Urinary bladder (tissue), 3 donors: ENCODE measurements at regions not wholly inside any gene's neighbourhood (a gene's known extent, or its start where the extent isn't known, plus 50 kb on each side); places are given as distances from the start of the nearest gene placed in this dataset.

Experiments used
- DNase-seq: peaks from one replicate; pipeline ENCODE4 v3.0.0-alpha.2; 2015; ENCODE audit errors: extremely low spot score
- H3K27ac ChIP-seq: one replicate; pipeline ENCODE4 v1.5.1; 2013; ENCODE audit warnings: low read depth, mild to moderate bottlenecking, moderate library complexity
- H3K36me3 ChIP-seq: one replicate; pipeline ENCODE4 v1.6.1; 2013; ENCODE audit warnings: mild to moderate bottlenecking, moderate library complexity; ENCODE audit not compliant: insufficient read depth
- H3K4me1 ChIP-seq: one replicate; pipeline ENCODE4 v1.6.1; 2013; ENCODE audit warnings: mild to moderate bottlenecking, moderate library complexity; ENCODE audit not compliant: insufficient read depth
- H3K4me3 ChIP-seq: one replicate; pipeline ENCODE4 v1.5.1; 2013; ENCODE audit warnings: low read depth, low read length
- WGBS: extraction: QIAGEN DNeasy Blood & Tissue Kit; methylation state at CpG from one replicate; pipeline ENCODE4 v1.1.7; 2013; 5-methylcytosine and 5-hydroxymethylcytosine counted together
- donor health status: healthy with polysubstance abuse.
- donor health status: healthy.

DNA sequence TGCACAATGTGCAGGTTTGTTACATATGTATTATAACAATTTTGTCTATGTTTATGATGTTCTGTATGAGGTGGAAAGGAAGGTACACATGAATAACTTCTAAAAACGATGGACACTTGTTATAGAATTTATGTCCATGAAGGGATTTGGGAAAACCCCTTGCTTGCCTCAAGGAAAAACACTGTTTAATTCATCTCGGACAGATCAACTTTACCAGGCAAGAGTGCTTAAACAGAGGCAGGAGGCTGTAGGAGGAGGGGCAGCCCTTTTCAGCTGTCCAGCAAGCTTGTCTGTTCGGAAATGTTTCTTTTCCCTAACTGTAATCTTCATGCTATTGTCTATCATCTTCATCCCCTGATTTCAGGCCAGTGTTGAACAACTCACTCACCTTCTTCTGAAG, 200.9 kb downstream of the CDC14C start:
- no peak for DNase-seq
- Histone ChIP-seq H3K36me3 (no peaks in the 10 kb centered on the region), H3K4me3 (no peak overlapping the region), H3K4me1 (no peaks in the 10 kb centered on the region), H3K27ac (no peak overlapping the region)
- WGBS: 52% methylated on average over 3 of the region's 3 CpGs

DNA sequence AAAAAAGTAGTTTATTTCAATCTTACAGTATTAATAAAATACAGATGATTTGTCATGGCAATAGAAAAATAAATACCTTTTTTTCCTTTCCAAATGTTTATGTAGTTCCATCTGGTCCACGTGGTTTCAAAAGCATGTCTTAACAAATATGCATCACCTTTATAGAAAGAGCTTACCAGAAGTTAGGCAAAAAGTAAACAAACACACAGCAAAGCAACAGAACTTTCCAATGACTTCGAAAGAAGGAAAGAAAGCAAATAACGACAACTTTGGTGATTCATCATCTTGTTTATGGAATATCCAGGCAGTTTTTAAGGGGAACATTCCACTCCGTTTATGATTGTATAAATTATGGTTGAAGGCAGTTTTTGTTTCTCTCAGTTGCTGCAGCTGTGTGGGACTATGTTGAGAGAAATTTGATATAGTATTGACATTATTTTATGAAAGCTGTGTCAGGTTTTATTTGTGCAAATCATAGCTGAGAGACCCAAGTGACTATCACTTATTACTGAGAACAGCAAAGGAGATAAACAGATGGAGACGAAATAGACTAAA, 203.1 kb downstream of the CDC14C start:
- H3K4me1 ChIP-seq: no peaks in the 10 kb centered on the region
- no peaks in the 10 kb centered on the region for H3K36me3 ChIP-seq
- DNase-seq: no peak
- no peak overlapping the region for H3K4me3 ChIP-seq
- WGBS: 27% methylated on average over 5 of the region's 5 CpGs
- H3K27ac ChIP-seq: no peak overlapping the region

DNA sequence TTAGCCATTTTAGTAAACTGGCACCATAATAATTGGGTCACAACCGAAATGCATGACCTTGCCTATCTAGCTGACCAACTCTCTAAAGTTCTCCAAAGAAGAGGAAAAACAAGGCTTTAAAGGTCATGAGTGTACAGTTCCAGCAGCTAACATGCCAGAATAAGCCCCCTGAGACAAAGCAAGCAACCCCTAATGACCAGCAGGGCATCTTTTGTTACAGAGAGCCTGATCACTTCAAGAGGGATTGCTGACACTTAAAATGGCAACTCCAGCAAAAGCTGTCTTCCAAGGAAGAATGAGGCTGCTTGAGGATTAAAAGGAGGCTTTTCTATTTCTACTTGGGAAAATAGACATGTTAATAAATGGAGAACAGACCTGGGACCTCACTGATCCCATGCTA, 213.6 kb downstream of the CDC14C start:
- Histone ChIP-seq H3K36me3 (no peaks in the 10 kb centered on the region), H3K27ac (no peak overlapping the region), H3K4me1 (no peaks in the 10 kb centered on the region), H3K4me3 (no peak overlapping the region)
- no peak for DNase-seq
- WGBS: 89% methylated on average over 1 of the region's 1 CpG

DNA sequence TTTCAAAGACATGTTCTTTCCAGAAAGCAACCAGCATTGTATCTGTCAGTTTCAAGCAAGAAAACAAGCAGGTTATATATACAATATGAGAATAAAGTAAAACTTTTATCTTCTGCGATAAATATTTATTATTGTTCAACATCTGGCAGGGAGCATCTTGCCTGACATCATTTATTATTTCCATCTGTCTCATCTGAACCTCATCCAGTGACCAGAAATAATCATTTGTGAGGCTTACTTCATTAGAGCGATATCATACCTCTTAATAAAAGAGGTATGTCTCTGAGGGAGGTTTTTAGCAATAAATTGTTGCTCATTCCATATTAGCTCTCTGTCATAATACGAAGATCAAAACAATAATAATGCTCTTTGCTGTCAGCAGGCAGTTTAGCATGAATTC, 226.1 kb downstream of the CDC14C start:
- 48% methylated on average over 3 of the region's 3 CpGs for WGBS

DNA sequence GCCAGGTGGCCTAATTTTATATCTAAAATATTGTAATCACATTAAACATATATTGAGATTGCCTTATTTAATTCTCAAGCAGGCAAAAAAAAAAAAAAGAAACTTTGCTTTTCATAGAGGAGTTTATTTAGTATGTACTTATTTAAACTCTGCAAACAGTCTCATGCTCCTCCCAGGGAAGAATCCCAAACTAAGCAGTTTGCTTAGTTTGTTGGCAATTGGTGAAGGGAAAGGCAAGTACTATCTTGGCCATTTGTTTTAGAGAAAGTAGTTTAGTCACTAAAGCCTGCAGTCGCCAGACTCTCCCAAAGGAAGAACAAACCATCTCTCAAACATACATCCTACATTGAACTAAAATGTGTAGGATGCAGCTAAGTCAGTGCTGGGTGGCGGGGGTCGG, 226.8 kb downstream of the CDC14C start:
- Histone ChIP-seq H3K4me1 (no peaks in the 10 kb centered on the region), H3K27ac (no peak overlapping the region), H3K4me3 (no peak overlapping the region), H3K36me3 (no peaks in the 10 kb centered on the region)
- no peak for DNase-seq
- 76% methylated on average over 3 of the region's 3 CpGs for WGBS

More for the DNA sequence above, 226.1 kb downstream of the CDC14C start:
- Histone ChIP-seq H3K36me3 (no peaks in the 10 kb centered on the region), H3K27ac (no peak overlapping the region), H3K4me3 (no peak overlapping the region), H3K4me1 (no peaks in the 10 kb centered on the region)
- no peak for DNase-seq

DNA sequence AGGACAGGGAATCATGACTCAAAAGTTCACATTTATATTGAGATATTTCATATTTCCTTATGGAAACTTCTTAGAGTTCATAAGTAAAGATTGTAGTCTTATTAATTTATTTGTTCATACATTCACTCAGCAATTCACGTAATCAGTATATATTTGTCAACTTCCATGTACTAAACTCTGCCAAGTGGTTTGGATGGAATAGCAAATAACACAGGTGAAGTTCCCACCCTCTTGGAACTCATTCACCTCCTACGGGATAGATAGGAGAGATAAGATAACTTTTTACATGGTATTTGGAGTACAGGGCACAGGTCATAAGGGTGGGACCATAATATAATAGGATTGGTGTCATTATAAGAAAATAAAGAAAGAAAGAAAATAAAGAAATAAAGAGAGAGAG, 234.0 kb downstream of the CDC14C start:
- WGBS: 59% methylated on average over 2 of the region's 2 CpGs
- Histone ChIP-seq H3K4me3 (no peak overlapping the region), H3K4me1 (no peaks in the 10 kb centered on the region), H3K36me3 (no peaks in the 10 kb centered on the region), H3K27ac (no peak overlapping the region)
- no peak for DNase-seq

DNA sequence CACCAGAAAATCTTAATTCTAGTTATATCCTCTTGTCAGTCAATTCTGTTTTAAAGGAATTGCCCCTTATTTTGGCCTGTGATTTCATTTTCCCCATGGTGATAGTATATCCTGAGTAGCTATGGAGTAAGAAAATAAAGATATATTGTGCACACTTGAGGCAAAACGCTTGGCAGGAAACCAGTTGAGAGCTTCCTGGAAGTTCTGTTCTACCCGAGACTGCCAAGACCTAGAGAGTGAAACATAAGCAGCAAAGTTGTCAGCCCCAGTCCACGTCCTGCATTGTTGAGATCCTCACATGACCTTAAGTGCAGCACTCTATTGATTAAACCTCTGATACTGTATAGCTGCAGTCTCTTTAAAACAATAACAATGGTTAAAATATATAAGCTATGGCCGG, 235.2 kb downstream of the CDC14C start:
- WGBS: 58% methylated on average over 4 of the region's 4 CpGs
- Histone ChIP-seq H3K4me1 (no peaks in the 10 kb centered on the region), H3K4me3 (no peak overlapping the region), H3K36me3 (no peaks in the 10 kb centered on the region), H3K27ac (no peak overlapping the region)
- DNase-seq: no peak

DNA sequence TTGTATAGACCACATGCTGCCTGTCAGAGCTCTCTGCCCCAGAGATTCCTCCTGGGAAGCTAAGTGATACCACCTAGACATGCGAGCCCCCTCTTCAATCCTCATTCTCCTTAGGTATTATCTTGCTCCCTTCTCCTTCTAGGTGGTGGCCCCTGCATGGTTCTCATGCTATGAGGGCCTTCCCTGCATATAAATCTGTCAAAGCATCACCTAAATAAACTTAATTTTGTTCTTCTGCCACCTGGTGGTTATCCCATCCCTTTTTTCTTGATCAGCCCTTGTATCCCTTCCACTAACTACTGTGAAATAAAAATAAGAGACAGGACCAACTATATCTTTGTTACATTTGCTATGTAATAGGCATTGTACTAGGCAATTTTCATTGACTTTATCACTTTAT, 242.1 kb downstream of the CDC14C start:
- DNase-seq: no peak
- no peak overlapping the region for H3K27ac ChIP-seq
- H3K4me3 ChIP-seq: no peak overlapping the region
- no peaks in the 10 kb centered on the region for H3K36me3 ChIP-seq
- 76% methylated on average over 1 of the region's 1 CpG for WGBS
- H3K4me1 ChIP-seq: no peaks in the 10 kb centered on the region

DNA sequence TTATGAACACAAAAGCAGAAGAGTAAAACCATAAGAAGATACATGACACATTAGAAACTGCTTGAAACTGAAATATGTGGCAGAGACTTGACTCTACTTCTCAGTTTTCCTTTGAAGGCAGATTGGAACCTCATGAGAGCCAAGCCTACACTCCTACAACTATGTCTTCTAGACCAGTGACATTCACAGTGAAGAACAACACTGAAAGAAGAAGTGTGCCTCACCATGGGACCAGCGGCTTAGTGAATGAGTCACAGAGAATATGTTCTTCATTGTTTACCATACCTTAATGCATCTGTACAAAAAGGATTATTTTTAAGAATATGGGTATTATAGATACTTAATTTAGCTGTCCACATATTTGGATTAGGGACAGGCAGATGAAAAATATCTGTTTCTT, 248.3 kb downstream of the CDC14C start:
- 71% methylated on average over 1 of the region's 1 CpG for WGBS
- no peak for DNase-seq
- no peak overlapping the region for H3K27ac ChIP-seq
- no peaks in the 10 kb centered on the region for H3K4me1 ChIP-seq
- H3K4me3 ChIP-seq: no peak overlapping the region
- H3K36me3 ChIP-seq: no peaks in the 10 kb centered on the region

DNA sequence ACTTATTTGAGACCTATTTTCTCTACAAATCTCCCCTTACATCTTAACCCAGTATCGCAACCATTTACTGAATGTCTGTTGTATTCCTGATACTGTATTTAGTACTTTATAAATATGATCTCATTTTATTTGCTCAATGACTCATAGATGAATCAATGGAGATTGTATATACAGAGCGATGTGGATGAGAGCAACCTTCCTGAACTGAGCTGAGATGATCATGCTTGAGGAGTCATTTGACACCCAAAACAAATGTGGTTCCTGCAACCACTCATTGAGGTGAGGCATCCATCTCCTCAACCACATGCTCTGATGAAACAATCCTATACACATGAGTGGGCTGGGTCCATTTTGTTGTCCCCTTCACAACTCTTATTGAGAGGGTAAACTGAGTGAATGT, 250.0 kb downstream of the CDC14C start:
- Histone ChIP-seq H3K4me1 (no peaks in the 10 kb centered on the region), H3K27ac (no peak overlapping the region), H3K36me3 (no peaks in the 10 kb centered on the region), H3K4me3 (no peak overlapping the region)
- WGBS: 92% methylated on average over 2 of the region's 2 CpGs
- no peak for DNase-seq

DNA sequence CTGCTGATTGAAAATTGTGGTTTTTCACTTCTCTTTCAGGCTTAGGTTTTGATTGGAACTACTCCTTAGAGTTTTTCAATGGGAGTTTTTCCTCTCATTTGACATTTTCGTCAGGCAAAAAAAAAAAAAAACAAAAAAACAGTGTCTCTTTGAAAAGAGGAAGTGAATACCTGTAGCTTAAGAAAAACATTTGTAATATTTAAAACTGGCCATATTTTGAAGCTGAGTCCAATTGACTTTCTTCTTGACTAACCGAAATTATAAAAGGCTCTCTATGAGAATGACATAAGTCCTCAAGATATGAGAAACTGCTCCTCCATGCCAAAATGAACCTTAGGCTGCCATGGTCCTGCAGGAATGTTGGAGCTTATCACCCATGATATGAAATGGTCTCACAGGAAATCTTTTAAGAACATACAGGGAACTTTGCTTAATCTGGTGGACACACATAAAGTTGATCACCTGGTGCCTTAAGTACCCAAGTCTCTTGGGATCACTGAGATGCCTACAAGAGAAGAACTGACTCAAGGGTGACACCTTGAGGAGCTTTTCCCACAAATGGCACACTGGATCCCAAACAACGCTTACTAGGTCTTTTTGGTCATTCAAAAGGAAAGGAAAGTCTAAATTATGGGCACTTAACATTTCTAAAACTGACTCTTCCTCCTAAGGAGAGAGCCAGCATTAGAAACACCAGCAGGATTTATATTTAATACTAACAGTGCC, 263.4 kb downstream of the CDC14C start:
- Histone ChIP-seq H3K27ac (no peak overlapping the region), H3K36me3 (no peaks in the 10 kb centered on the region), H3K4me1 (no peaks in the 10 kb centered on the region), H3K4me3 (no peak overlapping the region)
- DNase-seq: no peak
- 80% methylated on average over 3 of the region's 3 CpGs for WGBS

DNA sequence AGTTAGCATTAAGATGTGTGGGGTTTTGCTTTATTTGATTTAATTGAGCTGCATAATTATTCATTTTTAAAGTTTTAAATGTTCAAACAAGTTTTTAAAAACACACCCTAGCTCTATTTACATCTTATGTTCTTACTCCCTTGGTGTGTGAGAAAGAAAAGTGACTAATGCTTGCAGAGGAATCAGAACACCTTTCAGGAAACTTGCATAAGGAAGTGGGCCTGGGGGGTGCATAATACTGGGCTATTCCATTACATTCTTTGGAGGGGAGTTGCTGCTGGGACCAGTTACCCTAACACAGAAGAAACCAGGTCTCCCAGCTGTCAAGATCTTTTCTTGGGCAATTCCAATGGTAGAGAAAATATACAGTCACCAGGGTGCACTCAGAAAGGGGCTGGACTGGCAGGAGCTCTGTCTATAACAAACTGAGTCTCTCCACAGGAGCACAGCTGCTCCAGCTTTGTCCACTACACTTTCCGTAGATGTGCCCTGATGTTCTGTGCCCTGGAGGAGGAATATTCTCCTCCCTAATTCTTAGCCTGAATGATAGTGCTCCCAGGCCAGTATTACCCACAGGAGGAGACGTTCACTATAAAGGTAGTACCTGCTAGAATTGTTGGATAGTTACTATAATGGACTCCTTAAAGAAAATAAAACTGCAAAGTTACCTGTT, 304.2 kb downstream of the CDC14C start:
- no peak for DNase-seq
- no peaks in the 10 kb centered on the region for H3K4me1 ChIP-seq
- 53% methylated on average over 2 of the region's 2 CpGs for WGBS
- H3K4me3 ChIP-seq: no peak overlapping the region
- no peaks in the 10 kb centered on the region for H3K36me3 ChIP-seq
- no peak overlapping the region for H3K27ac ChIP-seq

DNA sequence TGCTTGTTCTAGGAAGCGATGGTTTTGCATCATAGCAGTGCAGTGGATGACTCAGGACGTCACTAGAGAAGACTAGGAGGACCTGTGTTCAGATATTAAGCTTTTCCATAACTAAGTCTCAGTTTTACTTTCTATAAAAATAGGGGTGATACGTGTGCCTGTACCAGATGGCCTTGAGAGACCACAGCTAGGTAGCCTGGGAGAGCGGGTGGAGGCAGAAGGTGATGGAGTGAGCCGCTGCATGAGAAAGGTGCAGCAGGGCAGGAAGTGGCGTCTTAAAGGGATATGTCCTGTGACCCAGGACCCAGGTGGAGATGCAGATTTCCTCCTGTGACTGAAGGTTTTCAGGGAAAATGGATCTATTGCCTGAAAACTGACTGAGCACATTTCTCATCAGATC, 304.9 kb downstream of the CDC14C start:
- 65% methylated on average over 6 of the region's 6 CpGs for WGBS
- no peaks in the 10 kb centered on the region for H3K36me3 ChIP-seq
- DNase-seq: no peak
- H3K27ac ChIP-seq: no peak overlapping the region
- H3K4me1 ChIP-seq: no peaks in the 10 kb centered on the region
- no peak overlapping the region for H3K4me3 ChIP-seq

DNA sequence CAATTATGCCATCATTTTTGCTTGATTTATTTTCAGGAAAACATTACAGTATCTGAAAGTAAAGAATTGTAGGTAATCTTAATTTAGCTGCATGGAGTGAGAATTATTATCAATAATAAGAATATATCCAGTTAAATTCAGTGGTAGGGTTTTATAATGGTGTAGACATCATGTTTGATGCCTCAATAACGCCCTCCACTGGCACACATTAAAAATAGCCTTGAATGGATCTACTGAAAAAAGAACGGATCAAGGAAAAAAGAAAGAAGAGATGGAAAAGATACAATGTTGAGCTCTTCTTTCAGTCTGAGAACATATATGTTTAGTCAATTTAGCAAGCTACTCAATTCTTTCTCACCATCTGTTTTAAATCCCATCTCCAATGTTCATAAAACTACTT, 319.2 kb downstream of the CDC14C start:
- Histone ChIP-seq H3K27ac (no peak overlapping the region), H3K4me3 (no peak overlapping the region), H3K4me1 (no peaks in the 10 kb centered on the region), H3K36me3 (no peaks in the 10 kb centered on the region)
- DNase-seq: no peak
- 26% methylated on average over 2 of the region's 2 CpGs for WGBS
